HEK293 (cell line): ENCODE measurements at regions not wholly inside any gene's neighbourhood (a gene's known extent, or its start where the extent isn't known, plus 50 kb on each side); places are given as distances from the start of the nearest gene placed in this dataset.

Experiments used
- CTCF ChIP-seq: fragments of 450-650 bp; formaldehyde crosslinking; IDR thresholded peaks from 2 replicates; pipeline ENCODE4 v1.5.1; 2016; ENCODE audit warnings: missing biosample characterization, missing genetic modification characterization
- KLF10 ChIP-seq: fragments of 450-650 bp; IDR thresholded peaks from 2 replicates; pipeline ENCODE4 v1.5.1; 2018; ENCODE audit warnings: missing biosample characterization, mild to moderate bottlenecking, missing genetic modification characterization
- PATZ1 ChIP-seq: fragments of 450-650 bp; formaldehyde crosslinking; IDR thresholded peaks from 2 replicates; pipeline ENCODE4 v1.5.1; 2016; ENCODE audit warnings: missing biosample characterization, missing genetic modification characterization
- ZNF239 ChIP-seq: fragments of 450-650 bp; formaldehyde crosslinking; IDR thresholded peaks from 2 replicates; pipeline ENCODE4 v1.5.1; 2016; ENCODE audit warnings: missing biosample characterization, missing genetic modification characterization
- ZNF354C ChIP-seq: fragments of 450-650 bp; formaldehyde crosslinking; IDR thresholded peaks from 2 replicates; pipeline ENCODE4 v1.5.1; 2016; ENCODE audit warnings: missing biosample characterization, missing genetic modification characterization, low read depth, borderline replicate concordance

- TF ChIP-seq ZNF354C (tag by site-specific recombination) (no peak), CTCF (tag by site-specific recombination) (no peak), KLF10 (tag by site-specific recombination) (no peak), ZNF239 (no peak), PATZ1 (tag by site-specific recombination) (no peak)
Observed at GRCh38 chr7:124575176-124575575, 190.4 kb downstream of the GPR37 start.
